NCI-H345 treated with DMSO at 0.1 percent for 48 hours (cell line): ENCODE measurements at regions not wholly inside any gene's neighbourhood (a gene's known extent, or its start where the extent isn't known, plus 50 kb on each side); places are given as distances from the start of the nearest gene placed in this dataset.
"Not testable (repeated sequence)": the region's sequence is repeated elsewhere in the genome, so short reads cannot be mapped to it uniquely, and the experiment has no call there.

Experiments used
- DNase-seq: peaks from one replicate; lab custom pipeline; 2025; ENCODE audit not compliant: unreplicated experiment; lab: John Stamatoyannopoulos, UW

DNA sequence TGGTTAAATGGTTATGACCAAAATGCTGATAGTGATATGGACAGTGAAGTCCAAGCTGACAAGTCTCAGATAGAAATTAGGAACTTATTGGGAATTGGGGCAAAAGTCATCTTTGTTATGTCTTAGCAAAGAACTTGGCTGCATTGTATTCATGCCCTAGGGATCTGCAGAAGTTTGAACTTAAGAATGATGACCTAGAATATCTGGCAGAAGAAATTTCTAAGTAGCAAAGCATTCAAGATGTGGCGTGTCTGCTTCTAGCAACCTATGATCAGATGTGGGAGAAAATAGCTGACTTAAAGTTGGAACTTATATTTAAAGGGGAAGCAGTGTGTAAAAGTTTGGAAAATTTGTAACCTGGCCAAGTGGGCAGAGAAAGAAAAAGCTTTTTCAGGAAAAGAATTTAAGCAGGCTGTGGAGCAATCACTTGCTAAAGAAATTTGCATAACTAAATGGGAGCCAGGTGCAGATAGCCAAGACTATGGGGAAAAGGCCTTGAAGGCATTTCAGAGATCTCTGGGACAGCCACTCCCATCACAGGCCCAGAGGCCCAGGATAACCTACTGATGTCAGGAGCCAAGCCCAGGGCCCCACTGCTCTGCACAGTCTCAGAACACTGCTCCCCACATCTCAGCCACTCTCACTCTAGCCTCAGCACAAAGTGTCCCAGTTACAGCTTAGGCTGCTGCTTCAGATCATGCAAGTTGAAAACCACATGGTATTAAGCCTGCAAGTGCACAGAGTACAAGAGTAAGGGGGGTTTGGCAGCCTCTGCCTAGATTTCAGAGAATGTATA is 147.8 kb upstream of the TGFBR2 start:
- no peak for DNase-seq

GRCh38 chr3:30461311-30461710 is 145.1 kb upstream of the TGFBR2 start:
- no peak for DNase-seq

DNA sequence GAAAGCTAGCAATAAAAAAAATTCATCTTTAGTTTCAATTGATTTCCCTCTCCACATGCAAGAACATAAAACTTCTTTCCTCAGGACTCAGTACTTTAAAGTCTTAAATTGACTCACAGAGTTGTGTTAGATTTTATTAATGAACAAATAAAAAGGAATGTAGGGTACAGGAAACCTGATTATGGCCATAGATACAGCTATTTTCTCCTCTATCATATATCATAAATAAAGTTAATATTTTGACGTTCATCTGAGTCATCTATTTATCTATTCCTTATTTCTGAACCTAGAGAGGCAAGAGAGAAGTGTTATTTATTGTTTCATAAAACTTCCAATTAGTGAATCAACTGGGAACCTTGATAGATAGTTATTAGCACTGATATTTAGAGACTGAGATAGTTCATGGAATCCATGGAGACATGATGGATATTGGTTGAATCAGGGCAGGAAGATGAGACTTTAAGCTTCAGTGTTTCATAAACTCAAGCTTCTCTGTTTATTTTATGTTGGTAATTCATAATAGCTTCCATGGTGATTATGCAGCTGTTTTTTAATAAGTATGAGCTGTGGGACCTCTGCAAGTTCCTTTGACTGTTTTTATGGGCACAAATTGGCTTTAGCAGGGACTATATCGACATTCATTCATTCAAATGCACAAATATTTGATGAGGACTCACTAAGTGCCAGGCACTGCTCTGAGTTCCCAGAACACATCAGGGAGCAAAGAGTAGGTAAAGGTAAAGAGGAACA is 143.5 kb upstream of the TGFBR2 start:
- DNase-seq, result no peak

DNA sequence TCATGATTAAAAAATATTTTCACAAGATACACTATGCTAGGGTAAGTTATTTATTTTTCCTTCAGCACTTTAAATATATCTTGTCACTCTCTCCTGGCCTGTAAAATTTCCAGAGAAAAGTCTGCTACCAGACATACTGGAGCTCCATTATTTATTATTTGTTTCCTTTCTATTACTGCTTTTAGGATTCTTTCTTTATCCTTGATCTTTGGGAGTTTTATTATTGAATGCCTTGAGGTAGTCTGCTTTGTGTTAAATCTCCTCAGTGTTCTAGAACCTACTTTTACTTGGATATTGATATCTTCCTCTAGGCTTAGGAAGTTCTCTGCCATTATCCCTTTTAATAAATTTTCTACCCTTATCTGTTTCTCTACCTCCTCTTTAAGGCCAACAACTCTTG is 142.0 kb upstream of the TGFBR2 start:
- DNase-seq, result no peak

GRCh38 chr3:30465454-30465853 is 140.9 kb upstream of the TGFBR2 start:
- no peak for DNase-seq

GRCh38 chr3:30467596-30468238 is 138.7 kb upstream of the TGFBR2 start:
- DNase-seq, result no peak

- no peak for DNase-seq
Measured at GRCh38 chr3:30469133-30469532, 137.3 kb upstream of the TGFBR2 start.

GRCh38 chr3:30470496-30470895 is 135.9 kb upstream of the TGFBR2 start:
- no peak for DNase-seq

DNA sequence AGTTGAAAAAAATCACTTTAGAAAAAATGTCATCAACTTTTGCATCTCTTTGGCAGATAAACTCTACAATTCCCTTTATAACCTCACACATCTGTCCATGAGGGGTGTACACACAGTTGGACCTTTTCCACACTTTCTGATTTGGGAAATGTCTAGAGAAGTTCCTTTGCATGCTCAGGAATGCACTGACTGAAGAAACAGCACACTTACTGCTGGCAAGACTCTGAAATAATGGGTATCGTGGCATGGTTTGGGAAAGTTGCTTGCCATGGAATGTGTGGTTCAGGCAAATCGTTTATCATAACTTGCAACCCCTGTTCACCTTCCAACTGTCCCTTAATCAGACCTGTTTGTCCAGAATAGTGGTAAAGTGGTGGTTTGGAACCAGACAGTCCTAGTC is 135.3 kb upstream of the TGFBR2 start:
- no peak for DNase-seq

DNA sequence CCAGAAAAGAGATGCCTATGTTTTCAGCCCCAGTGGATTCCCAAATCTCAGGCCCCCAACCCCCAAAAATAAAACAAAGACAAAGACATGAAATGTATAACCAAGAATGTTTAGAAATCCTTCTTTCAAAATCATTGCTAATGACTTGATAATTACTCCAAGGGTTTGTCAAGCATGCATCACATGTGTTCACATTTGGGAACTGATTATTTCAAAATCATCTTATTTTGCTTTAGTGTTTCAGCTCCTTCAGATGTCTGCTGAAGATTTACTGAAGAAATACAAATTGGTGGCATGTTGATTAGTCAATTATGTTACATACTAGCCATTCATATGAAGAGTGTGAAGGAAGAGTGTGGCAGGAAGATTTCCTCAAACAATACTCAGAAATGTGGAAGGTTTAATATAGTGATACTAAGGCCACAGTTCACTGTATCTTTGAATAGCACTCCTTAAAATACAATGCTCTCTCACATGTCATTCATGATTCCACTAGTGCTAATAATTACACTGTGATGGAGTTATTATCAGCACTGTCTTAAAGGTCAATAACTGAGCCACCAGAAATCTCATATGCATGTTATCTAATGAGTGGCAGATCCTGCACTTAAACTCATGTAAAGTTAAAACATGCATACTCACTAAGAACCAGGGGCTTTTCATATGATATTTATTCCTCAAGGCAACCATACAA is 134.5 kb upstream of the TGFBR2 start:
- DNase-seq, result no peak

DNA sequence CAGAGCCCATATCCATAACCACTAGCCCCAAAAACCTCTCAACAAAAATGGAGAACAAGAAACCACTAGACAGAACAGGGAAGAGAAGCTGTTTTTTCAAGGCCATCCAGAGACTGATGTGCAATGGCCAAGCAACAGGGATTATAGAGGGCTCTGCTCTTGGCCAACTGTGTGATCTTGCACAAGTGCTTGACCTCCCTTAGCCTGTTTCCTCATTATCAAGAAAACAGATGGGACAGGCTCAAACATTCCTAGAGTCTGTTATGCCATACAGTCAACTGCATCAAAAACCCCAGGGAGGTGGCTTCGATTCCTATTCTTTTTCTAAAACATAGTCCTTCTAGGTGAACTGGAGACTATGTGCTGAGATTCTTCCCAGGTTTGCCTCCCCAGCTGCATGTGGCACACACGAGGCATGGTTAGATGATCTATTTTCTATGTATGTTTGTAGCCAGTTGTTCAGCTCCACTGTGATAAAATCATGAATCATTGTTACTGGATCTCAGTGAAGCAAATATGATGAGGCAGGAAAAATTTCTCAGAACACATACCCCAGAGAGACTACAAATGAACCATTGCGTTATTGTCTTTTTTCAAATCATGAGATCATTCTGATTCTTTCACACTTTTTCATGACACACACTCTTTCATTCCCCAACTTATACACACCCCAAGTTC is 132.9 kb upstream of the TGFBR2 start:
- DNase-seq, result no peak

DNA sequence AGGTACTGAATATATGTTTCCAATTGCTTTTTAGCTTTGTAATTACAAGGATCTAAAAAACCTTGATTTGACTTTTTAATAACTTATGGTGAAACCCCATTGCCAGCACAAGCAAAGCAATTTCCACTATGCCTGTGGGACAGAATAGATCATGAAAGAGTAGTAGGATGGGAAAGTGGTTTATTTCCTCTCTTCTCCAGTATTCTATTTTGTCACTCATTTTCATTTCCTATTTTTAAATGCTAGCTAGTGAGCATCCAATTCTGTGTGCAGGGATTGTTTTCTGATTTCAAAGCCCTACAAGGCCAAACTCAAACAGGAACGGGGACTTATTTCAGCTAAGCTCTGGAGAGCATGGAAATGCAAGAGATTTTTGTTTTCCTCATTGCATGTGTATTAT is 132.0 kb upstream of the TGFBR2 start:
- no peak for DNase-seq

DNA sequence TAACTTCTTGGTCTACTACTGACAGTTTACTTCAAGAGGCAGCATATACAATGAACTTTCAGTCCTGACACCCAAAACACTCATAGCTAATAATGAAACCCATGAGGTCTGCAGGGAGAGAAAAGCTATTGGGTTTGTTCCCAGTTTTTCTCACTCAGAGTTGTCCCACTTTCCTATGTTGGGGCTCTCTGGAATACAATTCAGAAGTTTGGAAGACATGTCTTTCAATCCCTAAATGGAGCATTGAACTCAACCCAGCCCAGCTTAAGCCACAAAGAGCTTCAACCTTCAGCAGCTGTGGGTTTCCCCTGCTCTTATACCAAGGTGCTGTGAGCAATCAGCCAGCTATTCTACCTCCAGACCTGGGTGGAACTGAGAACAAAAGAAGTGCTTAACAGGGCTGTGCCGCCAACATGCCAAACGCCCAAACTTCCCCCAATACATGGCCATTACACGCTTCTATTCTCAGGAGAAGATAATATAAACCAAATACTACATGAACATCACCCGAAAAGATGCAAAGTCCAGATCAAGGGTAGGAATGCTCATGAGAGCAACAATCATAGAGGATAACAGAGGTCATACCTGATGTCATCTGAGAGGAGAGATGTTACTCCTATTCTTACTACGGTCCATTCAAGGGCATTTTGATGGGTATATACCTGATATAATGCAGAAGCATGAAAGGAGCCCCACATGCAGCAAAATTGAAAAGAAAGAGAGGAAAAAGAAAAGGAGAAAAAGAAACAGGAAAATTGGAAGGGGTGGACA is 131.2 kb upstream of the TGFBR2 start:
- no peak for DNase-seq

DNA sequence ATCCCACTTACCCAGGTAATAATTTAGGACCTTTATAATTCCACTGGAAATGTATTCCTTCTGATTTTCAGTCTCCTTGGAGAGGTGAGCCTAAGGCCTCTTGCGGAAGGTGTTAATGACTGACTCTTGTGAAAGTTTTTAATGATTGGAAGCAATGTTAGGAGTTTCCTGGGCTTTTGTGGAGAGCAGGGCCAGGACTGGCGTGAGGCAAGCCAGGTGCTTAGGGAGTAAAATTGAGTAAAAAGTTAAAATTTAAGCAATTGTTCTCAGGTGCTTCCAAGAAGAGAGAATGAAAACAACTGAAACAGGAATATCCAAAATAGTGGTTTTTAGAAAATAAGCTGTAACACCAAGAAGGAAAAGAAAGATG is 130.6 kb upstream of the TGFBR2 start:
- no peak for DNase-seq

DNA sequence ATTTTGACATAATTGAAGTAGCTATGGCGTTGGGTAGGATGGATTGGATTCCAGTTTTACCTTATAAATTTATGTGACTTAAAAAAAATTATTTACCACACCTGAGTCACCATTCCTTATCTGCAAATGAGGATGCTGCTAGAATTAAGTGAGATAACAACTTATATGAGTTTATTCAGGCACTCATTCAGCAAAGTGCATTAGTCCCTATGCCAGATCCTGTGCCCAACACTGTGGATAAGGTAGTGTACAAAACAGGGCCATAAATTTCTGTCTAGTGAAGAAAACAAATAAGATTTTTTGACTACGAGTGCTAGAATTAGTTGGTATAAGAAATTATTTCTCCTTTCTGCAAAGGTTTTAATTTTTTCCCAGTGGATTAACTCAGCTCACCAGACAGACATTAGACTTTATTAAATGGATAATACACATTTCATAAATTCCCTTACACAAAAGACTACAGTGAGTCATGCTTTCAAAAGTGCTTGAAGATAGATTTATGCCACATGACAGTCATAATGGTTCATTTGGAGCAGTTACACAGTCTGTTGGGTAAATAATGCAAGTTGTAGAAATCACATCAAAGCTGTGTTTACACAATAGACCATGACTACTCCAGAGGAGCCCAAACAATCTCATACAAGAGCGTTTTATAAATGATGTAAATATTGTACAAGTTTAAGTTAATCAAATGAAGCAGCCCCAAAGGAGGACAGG is 129.9 kb upstream of the TGFBR2 start:
- no peak for DNase-seq

DNA sequence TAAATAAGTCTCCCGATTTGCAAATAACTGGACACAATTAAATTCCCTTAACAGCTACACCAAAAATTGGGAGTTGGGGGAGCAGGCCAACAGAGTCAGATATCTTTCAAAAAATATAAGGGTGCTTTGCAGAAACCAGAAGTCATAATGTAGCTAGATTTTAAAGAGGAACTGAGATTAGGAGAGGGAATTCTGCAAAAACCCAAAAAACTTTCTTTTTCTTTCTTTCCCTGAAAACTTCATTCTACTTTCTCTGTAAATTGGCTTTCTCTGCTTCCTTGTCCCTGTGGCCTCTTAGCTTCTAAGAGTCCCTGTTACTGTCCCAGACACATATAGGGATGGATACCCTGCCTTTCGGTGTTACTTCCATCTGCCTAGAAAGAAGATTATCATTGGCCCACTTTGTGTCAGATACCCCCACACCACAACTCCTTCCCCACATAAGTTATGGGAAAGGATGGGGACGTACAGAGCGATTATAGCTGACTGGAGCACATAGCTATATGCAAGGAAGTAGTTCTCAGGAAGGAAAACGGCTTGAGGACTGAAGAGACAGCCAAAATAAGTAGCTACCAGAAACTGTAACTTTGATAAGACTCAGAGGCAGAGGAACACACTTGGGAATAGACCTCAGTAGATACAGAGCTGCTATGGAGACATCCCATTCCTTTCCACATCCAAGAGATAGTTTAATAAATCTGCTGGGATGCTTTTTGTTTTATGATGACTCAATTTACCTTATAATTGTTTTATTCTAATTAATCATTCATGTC is 129.1 kb upstream of the TGFBR2 start:
- no peak for DNase-seq

DNA sequence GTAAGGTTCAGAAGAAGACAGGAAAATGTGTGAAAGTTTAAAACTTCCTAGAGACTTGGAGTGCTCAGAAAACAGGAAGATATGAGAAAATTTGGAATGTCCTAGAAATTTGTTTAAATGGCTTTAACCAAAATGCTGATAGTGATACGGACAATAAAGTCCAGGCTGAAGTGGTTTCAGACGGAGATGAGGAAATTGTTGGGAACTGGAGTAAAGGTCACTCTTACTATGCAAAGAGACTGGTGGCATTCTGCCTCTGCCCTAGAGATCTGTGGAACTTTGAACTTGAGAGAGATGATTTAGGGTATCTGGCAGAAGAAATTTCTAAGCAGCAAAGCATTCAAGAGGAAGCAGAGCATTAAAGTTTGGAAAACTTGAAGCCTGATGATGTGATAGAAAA is 126.7 kb upstream of the TGFBR2 start:
- not testable (repeated sequence) for DNase-seq

DNA sequence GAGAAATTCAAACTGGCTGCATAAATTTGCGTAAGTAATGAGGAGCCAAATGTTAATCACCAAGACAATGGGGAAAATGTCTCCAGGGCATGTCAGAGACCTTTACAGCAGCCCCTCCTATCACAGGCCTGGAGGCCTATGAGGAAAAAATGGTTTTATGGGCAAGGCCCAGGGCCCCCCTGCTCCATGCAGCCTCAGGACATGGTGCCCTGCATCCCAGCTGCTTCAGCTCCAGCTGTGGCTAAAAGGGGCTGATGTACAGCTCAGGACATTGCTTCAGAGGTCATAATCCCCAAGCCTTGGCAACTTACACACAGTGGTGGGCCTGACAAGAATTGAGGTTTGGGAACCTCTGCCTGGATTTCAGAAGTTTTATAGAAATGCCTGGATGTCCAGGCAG is 126.2 kb upstream of the TGFBR2 start:
- DNase-seq, result not testable (repeated sequence)

GRCh38 chr3:30480587-30480986 is 125.8 kb upstream of the TGFBR2 start:
- DNase-seq, result no peak
